Ishikawa (cell line): ENCODE measurements at regions not wholly inside any gene's neighbourhood (a gene's known extent, or its start where the extent isn't known, plus 50 kb on each side); places are given as distances from the start of the nearest gene placed in this dataset.

ENCODE experiments used
- CREB1 ChIP-seq: IDR thresholded peaks from 2 replicates; pipeline ENCODE4 v1.6.1; 2012; ENCODE audit warnings: low read depth
- EGR1 ChIP-seq: IDR thresholded peaks from 2 replicates; pipeline ENCODE4 v1.6.1; 2012
- EP300 ChIP-seq: IDR thresholded peaks from 2 replicates; pipeline ENCODE4 v1.6.1; 2012; ENCODE audit warnings: borderline replicate concordance
- FOXM1 ChIP-seq: IDR thresholded peaks from 2 replicates; pipeline ENCODE4 v1.6.1; 2012; ENCODE audit warnings: low read depth, borderline replicate concordance
- MAX ChIP-seq: IDR thresholded peaks from 2 replicates; pipeline ENCODE4 v1.6.1; 2012
- NFIC ChIP-seq: IDR thresholded peaks from 2 replicates; pipeline ENCODE4 v1.6.1; 2012
- RAD21 ChIP-seq: IDR thresholded peaks from 2 replicates; pipeline ENCODE4 v1.6.1; 2012; ENCODE audit warnings: low read depth
- REST ChIP-seq: IDR thresholded peaks from 2 replicates; pipeline ENCODE4 v1.6.1; 2012; ENCODE audit warnings: low read depth, mild to moderate bottlenecking
- TAF1 ChIP-seq: IDR thresholded peaks from 2 replicates; pipeline ENCODE4 v1.6.1; 2012; ENCODE audit warnings: low read depth, mild to moderate bottlenecking
- TCF12 ChIP-seq: IDR thresholded peaks from 2 replicates; pipeline ENCODE4 v1.6.1; 2012; ENCODE audit warnings: low read depth
- TEAD4 ChIP-seq: IDR thresholded peaks from 2 replicates; pipeline ENCODE4 v1.6.1; 2012
- USF1 ChIP-seq: IDR thresholded peaks from 2 replicates; pipeline ENCODE4 v1.6.1; 2012
- YY1 ChIP-seq: IDR thresholded peaks from 2 replicates; pipeline ENCODE4 v1.6.1; 2012; ENCODE audit warnings: low read depth
- ZBTB7A ChIP-seq: IDR thresholded peaks from 2 replicates; pipeline ENCODE4 v1.6.1; 2012; ENCODE audit warnings: low read depth

- TF ChIP-seq CREB1 (no peak), TAF1 (no peak), ZBTB7A (no peak), FOXM1 (no peak), USF1 (no peak), NFIC (no peak), YY1 (no peak), EGR1 (no peak), EP300 (no peak), REST (no peak), TEAD4 (no peak), RAD21 (no peak), MAX (no peak), TCF12 (no peak)
Observed at GRCh38 chr12:3437986-3438385, 53.0 kb upstream of the PRMT8 start.

- no peak for TF ChIP-seq EGR1
Observed at GRCh38 chr12:3438401-3438800, 52.6 kb upstream of the PRMT8 start.
